K562 (cell line): ENCODE measurements at regions not wholly inside any gene's neighbourhood (a gene's known extent, or its start where the extent isn't known, plus 50 kb on each side); places are given as distances from the start of the nearest gene placed in this dataset.

Source experiments
- ATAC-seq: fragments of 200-7000 bp; cut with Tn5 transposase; 3 replicates; pipeline ENCODE4 v1.9.1; 2020; ENCODE audit warnings: moderate library complexity
- BruUV-seq: library from RNA; stranded (reverse); fragments of 400-500 nt; replicated peaks from 2 replicates; lab custom pipeline; 2021; lab: Mats Ljungman, UMichigan
- CTCF ChIA-PET: fragments of 300-600 bp; formaldehyde crosslinking; extraction: SDS; loops from one replicate; lab custom pipeline; 2021; ENCODE audit warnings: low intra/inter-chr PET ratio; lab: Yijun Ruan, JAX
- POLR2A ChIA-PET: fragments of 300-600, 350-650 bp; sonication (Branson Sonifier 250); formaldehyde crosslinking; extraction: SDS; loops from one replicate; lab custom pipeline; 2021; ENCODE audit warnings: antibody characterized with exemption, inconsistent platforms; lab: Yijun Ruan, JAX
- DNase-seq, 4 experiments: peaks; one replicate each; pipeline versions ENCODE4 v3.0.0 to v3.0.0-alpha.2; 2011 to 2018; ENCODE audit warnings: low spot score in 3 of 4, mixed read lengths in 3 of 4; ENCODE audit errors: extremely low read depth in 1 of 4
- FAIRE-seq: peaks from 2 replicates; lab custom pipeline; 2011; peaks lifted over from hg19 to GRCh38; lab: Jason Lieb, UNC
- H2AFZ ChIP-seq: 2 replicates; pipeline ENCODE4 v1.6.0; 2011; ENCODE audit warnings: low read depth, low read length, control low read depth, inconsistent platforms
- H3K27ac ChIP-seq: fragments of 200-600 bp; 3 replicates; pipeline ENCODE4 v1.8.0; 2011; ENCODE audit warnings: low read depth, mild to moderate bottlenecking, control low read depth, inconsistent platforms, low read length, moderate library complexity, mixed read lengths; ENCODE audit errors: extremely low read depth
- H3K27me3 ChIP-seq, 2 experiments: fragments of 300-600 bp in 1 of 2; 2 replicates in 1 of 2; 3 replicates in 1 of 2; pipeline versions ENCODE4 v1.6.0 to v1.8.0; 2011; ENCODE audit warnings: inconsistent platforms in 2 of 2, low read length in 2 of 2, mild to moderate bottlenecking in 1 of 2, mixed read lengths in 1 of 2, moderate library complexity in 1 of 2; ENCODE audit not compliant: control insufficient read depth in 2 of 2, insufficient read depth in 2 of 2
- H3K36me3 ChIP-seq: fragments of 300-600 bp; 3 replicates; pipeline ENCODE4 v1.8.0; 2011; ENCODE audit warnings: mild to moderate bottlenecking, low read length, inconsistent platforms; ENCODE audit not compliant: control insufficient read depth, insufficient read depth
- H3K4me1 ChIP-seq, 2 experiments: fragments of 200-600 bp in 1 of 2; replicated peaks in 1 of 2; 2 replicates in 1 of 2; 3 replicates in 1 of 2; pipeline versions ENCODE4 v1.5.1 to v1.8.0; 2011; ENCODE audit warnings: inconsistent platforms in 2 of 2, low read length in 2 of 2, mild to moderate bottlenecking in 1 of 2, mixed read lengths in 1 of 2, moderate library complexity in 1 of 2; ENCODE audit not compliant: control insufficient read depth in 2 of 2, insufficient read depth in 2 of 2
- H3K4me2 ChIP-seq: 2 replicates; pipeline ENCODE4 v1.6.1; 2011; ENCODE audit warnings: low read length, control low read depth, inconsistent platforms, mixed read lengths; ENCODE audit not compliant: insufficient read depth
- H3K4me3 ChIP-seq: fragments of 200-600 bp; sonication (generic), shearing (Covaris generic); 2 replicates; pipeline ENCODE4 v1.5.1; 2016; ENCODE audit warnings: control low read depth, inconsistent platforms
- H3K79me2 ChIP-seq: fragments of 200-600 bp; 3 replicates; pipeline ENCODE4 v1.8.0; 2011; ENCODE audit warnings: low read length, inconsistent platforms; ENCODE audit not compliant: control insufficient read depth, insufficient read depth
- H3K9ac ChIP-seq, 2 experiments: 2 replicates each; pipeline versions ENCODE4 v1.6.0 to v1.6.1; 2011; ENCODE audit warnings: low read depth in 2 of 2, low read length in 2 of 2, control low read depth in 1 of 2, inconsistent platforms in 1 of 2, mild to moderate bottlenecking in 1 of 2, mixed read lengths in 1 of 2; ENCODE audit not compliant: insufficient read depth in 1 of 2
- H3K9me1 ChIP-seq: one replicate; pipeline ENCODE4 v1.6.0; 2011; ENCODE audit warnings: inconsistent platforms, mild to moderate bottlenecking, low read length, moderate library complexity; ENCODE audit not compliant: control insufficient read depth, insufficient read depth
- H3K9me3 ChIP-seq: replicated peaks from 2 replicates; pipeline ENCODE4 v1.5.1; 2011; ENCODE audit warnings: low read depth, low read length, inconsistent platforms; ENCODE audit not compliant: control insufficient read depth, insufficient read depth
- H4K20me1 ChIP-seq: replicated peaks from 2 replicates; pipeline ENCODE4 v1.6.1; 2011; ENCODE audit warnings: low read length, inconsistent platforms, mixed read lengths; ENCODE audit not compliant: control insufficient read depth, insufficient read depth
- MEF2D ChIP-seq: conservative IDR thresholded peaks from 2 replicates; pipeline ENCODE4 v1.6.1; 2016; ENCODE audit warnings: low read depth, missing genetic modification characterization, missing compliant biosample characterization
- ZNF124 ChIP-seq: sonication (generic); formaldehyde crosslinking; IDR thresholded peaks from 2 replicates; pipeline ENCODE4 v1.8.1; 2022; ENCODE audit warnings: missing genetic modification reagents
- WGBS: fragments of 100-300 bp; shearing (Covaris generic); methylation state at CpG from one replicate; pipeline ENCODE4 v1.1.6; 2016; ENCODE audit warnings: low coverage, mixed read lengths; ENCODE audit not compliant: insufficient coverage; ENCODE audit errors: missing lambda C conversion rate; 5-methylcytosine and 5-hydroxymethylcytosine counted together
- in situ Hi-C: fragments of 300-500 bp; cut with MboI; formaldehyde crosslinking; loops from 4 replicates; pipeline ENCODE4 v1.15.0; 2018; ENCODE audit warnings: inconsistent platforms, mixed read lengths
- intact Hi-C: fragments of 100-400 bp; cut with micrococcal nuclease; formaldehyde crosslinking; loops from 2 replicates; pipeline ENCODE4 v1.14.2; 2022
- TF ChIP-seq, protein P1 (sequence below): fragments of 450-650 bp; IDR thresholded peaks from 2 replicates; pipeline ENCODE4 v1.6.1; 2016
- TF ChIP-seq, protein P2 (sequence below): sonication (generic); formaldehyde crosslinking; IDR thresholded peaks from 2 replicates; pipeline ENCODE4 v1.8.1; 2023; ENCODE audit warnings: mild to moderate bottlenecking, missing genetic modification reagents
- TF ChIP-seq, protein P3 (sequence below): IDR thresholded peaks from 2 replicates; pipeline ENCODE4 v1.6.1; 2012; ENCODE audit warnings: low read depth, low read length, improper control_type of control experiment, borderline replicate concordance

DNA sequence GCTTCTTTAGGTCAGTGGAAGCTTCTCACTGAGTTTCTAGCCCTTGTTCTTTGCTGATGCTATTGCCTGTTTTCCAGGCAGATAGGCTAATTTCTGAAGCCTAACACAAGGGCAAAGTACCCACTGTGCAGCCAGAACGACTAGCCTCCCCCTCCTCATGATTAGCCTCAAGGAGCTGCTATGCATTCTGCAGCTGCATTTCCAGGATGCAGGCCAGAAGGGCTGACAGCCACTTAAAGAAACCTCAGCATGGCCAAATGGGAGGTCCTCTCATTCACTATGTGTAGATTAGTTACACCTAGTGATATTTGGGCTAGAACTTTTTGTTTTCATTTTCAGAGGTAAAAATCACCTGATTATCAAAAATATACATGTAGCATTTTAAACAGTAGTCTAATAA is 216.0 kb downstream of the RAD51AP2 start:
- Histone ChIP-seq H3K4me3 (no peak overlapping the region), H3K27ac (no peak overlapping the region), H3K4me1 (no peaks in the 10 kb centered on the region), H2AFZ (no peak overlapping the region), H3K9me3 (no peaks in the 10 kb centered on the region), H3K36me3 (no peaks in the 10 kb centered on the region), H3K27me3 (no peaks in the 10 kb centered on the region), H4K20me1 (no peaks in the 10 kb centered on the region), H3K79me2 (no peaks in the 10 kb centered on the region), H3K4me2 (no peak overlapping the region), H3K9ac (no peak overlapping the region), H3K9me1 (no peaks in the 10 kb centered on the region)
- no peak for FAIRE-seq
- DNase-seq, result no peak
- in situ Hi-C loops, result loop anchor here (25.0 kb wide), 1 partner anchor 690 kb away; no protein-coding TSS in a partner anchor
- CTCF ChIA-PET, result no interaction called here
- BruUV-seq, result no TSS peak
- ATAC-seq, result no peak
- intact Hi-C loops, result loop anchor here (10.0 kb wide), 4 partner anchors 127 to 677 kb away; no protein-coding TSS in a partner anchor
- POLR2A ChIA-PET, result interaction anchor here (0.6 to 0.7 kb wide), 2 partner anchors 152 to 407 kb away, joined by 3 read pairs; no protein-coding TSS in a partner anchor
- 0% methylated on average over 1 of the region's 1 CpG for WGBS
- TF ChIP-seq, protein P1, sequence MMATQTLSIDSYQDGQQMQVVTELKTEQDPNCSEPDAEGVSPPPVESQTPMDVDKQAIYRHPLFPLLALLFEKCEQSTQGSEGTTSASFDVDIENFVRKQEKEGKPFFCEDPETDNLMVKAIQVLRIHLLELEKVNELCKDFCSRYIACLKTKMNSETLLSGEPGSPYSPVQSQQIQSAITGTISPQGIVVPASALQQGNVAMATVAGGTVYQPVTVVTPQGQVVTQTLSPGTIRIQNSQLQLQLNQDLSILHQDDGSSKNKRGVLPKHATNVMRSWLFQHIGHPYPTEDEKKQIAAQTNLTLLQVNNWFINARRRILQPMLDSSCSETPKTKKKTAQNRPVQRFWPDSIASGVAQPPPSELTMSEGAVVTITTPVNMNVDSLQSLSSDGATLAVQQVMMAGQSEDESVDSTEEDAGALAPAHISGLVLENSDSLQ, result no peak
- no peak for TF ChIP-seq MEF2D (tag)
- TF ChIP-seq, protein P2, sequence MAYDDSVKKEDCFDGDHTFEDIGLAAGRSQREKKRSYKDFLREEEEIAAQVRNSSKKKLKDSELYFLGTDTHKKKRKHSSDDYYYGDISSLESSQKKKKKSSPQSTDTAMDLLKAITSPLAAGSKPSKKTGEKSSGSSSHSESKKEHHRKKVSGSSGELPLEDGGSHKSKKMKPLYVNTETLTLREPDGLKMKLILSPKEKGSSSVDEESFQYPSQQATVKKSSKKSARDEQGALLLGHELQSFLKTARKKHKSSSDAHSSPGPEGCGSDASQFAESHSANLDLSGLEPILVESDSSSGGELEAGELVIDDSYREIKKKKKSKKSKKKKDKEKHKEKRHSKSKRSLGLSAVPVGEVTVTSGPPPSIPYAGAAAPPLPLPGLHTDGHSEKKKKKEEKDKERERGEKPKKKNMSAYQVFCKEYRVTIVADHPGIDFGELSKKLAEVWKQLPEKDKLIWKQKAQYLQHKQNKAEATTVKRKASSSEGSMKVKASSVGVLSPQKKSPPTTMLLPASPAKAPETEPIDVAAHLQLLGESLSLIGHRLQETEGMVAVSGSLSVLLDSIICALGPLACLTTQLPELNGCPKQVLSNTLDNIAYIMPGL (CRISPR knock-in tag), result no peak
- TF ChIP-seq, protein P3, sequence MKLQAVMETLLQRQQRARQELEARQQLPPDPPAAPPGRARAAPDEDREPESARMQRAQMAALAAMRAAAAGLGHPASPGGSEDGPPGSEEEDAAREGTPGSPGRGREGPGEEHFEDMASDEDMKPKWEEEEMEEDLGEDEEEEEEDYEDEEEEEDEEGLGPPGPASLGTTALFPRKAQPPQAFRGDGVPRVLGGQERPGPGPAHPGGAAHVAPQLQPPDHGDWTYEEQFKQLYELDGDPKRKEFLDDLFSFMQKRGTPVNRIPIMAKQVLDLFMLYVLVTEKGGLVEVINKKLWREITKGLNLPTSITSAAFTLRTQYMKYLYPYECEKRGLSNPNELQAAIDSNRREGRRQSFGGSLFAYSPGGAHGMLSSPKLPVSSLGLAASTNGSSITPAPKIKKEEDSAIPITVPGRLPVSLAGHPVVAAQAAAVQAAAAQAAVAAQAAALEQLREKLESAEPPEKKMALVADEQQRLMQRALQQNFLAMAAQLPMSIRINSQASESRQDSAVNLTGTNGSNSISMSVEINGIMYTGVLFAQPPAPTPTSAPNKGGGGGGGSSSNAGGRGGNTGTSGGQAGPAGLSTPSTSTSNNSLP, result no peak
- no peak for TF ChIP-seq ZNF124 (CRISPR knock-in tag)
